Heart right ventricle (tissue), 16 donors: ENCODE measurements at regions not wholly inside any gene's neighbourhood (a gene's known extent, or its start where the extent isn't known, plus 50 kb on each side); places are given as distances from the start of the nearest gene placed in this dataset.
A peak's percentile ranks its signal among the peaks of the same experiment; 100 is the strongest.

Experiments used
- ATAC-seq, 8 donors: fragments of 200-7000 bp; cut with Tn5 transposase; one replicate each; pipeline ENCODE4 v1.9.1; 2020; ENCODE audit warnings: mild to moderate bottlenecking in 8 of 8, moderate library complexity in 8 of 8, moderate number of reproducible peaks in 1 of 8
- DNase-seq, 2 donors: peaks; one replicate each; pipeline ENCODE4 v3.0.0-alpha.2; 2020
- H3K27ac ChIP-seq, 10 donors: fragments of 200-600 bp; sonication (generic) in 2 of 10; one replicate each; pipeline versions ENCODE4 v1.5.0 to v1.8.0; 2020 to 2022; ENCODE audit warnings: mild to moderate bottlenecking in 3 of 10
- H3K27me3 ChIP-seq, 7 donors: fragments of 200-600 bp; one replicate each; pipeline ENCODE4 v1.8.0; 2021 to 2022; ENCODE audit warnings: mild to moderate bottlenecking in 2 of 7
- H3K36me3 ChIP-seq, 9 donors: fragments of 200-600 bp; sonication (generic) in 1 of 9; one replicate each; pipeline versions ENCODE4 v1.5.0 to v1.8.0; 2020 to 2022; ENCODE audit warnings: mild to moderate bottlenecking in 2 of 9
- H3K4me1 ChIP-seq, 9 donors: fragments of 200-600 bp; sonication (generic) in 1 of 9; one replicate each; pipeline versions ENCODE4 v1.5.0 to v1.8.0; 2020 to 2022; ENCODE audit warnings: mild to moderate bottlenecking in 4 of 9
- H3K4me3 ChIP-seq, 10 donors: fragments of 200-600 bp; sonication (generic) in 2 of 10; one replicate each; pipeline versions ENCODE4 v1.5.0 to v1.8.0; 2020 to 2022; ENCODE audit warnings: mild to moderate bottlenecking in 7 of 10, moderate library complexity in 2 of 10
- H3K9me3 ChIP-seq, 11 donors: fragments of 200-600 bp in 10 of 11; sonication (generic) in 2 of 11; one replicate each; pipeline versions ENCODE4 v1.5.0 to v1.8.0; 2013 to 2022; ENCODE audit warnings: mild to moderate bottlenecking in 2 of 11, control low read depth in 1 of 11, moderate library complexity in 1 of 11
- CTCF ChIP-seq, 9 donors: fragments of 200-600 bp; sonication (generic) in 2 of 9; IDR thresholded peaks; one replicate each; pipeline versions ENCODE4 v1.5.0 to v1.8.0; 2021 to 2022; ENCODE audit warnings: antibody characterized with exemption in 9 of 9, mild to moderate bottlenecking in 5 of 9, moderate library complexity in 1 of 9
- WGBS, 2 donors: extraction: QIAGEN DNeasy Blood & Tissue Kit; methylation state at CpG; one replicate each; pipeline ENCODE4 v1.1.7; 2013; ENCODE audit warnings: inconsistent platforms in 1 of 2; 5-methylcytosine and 5-hydroxymethylcytosine counted together
- intact Hi-C, 10 donors: fragments of 100-400 bp; cut with DNase I; formaldehyde crosslinking; loops; one replicate each; pipeline versions ENCODE4 v1.11.1 to v1.14.2; 2022
- donor health status: Arrhythmogenic right ventricular cardiomyopathy.
- donor health status: ischemic (EF 13 %, LVEDD 7.1; RV severe dilation, severe dysfunction).
- donor health status: healthy with polysubstance abuse.
- donor health status: DM: no; HTN: yes; CAD: no.
- donor health status: DM: no; HTN: no; CAD: no.
- donor health status: ischemic (EF 25% LVEDD 6.9; RV normal size, moderate dysfunction).
- donor health status: ischemic (EF 25% LVEDD 5.7; RV mildly dilated, moderate dysfunction).
- donor health status: healthy.
- donor health status: DM: yes; HTN: yes; CAD: no.
- donor health status: Ischemic cardiomyopathy.
- donor health status: ischemic (EF 35%, LVEDD 5.7; RV mildly dilated, moderate dysfunction).
- donor health status: nonischemic (EF 11% LVEDD 7.7; RV severe dilation, severe dysfunction).
- donor health status: DM: yes; HTN: yes; CAD: no.
- donor health status: PGD.
- donor health status: ischemic (EF 29% LVEDD 5.4; RV normal size, mild dysfunction).
- donor health status: nonischemic (EF 23%, LVEDD 6.1; RV moderate dilation, normal function).

GRCh38 chr22:23415490-23415851 is 164.6 kb downstream of the IGLL1 start:
- 64 to 67% methylated on average over 8 of the region's 8 CpGs for WGBS, 2 donors
- Histone ChIP-seq H3K4me3 (no peak overlapping the region), H3K27me3 (peaks cover 0 to 33% (median 0%) of the 10 kb centered on the region in 7 donors), H3K36me3 (no peaks in the 10 kb centered on the region), H3K4me1 (no peaks in the 10 kb centered on the region), H3K27ac (no peak overlapping the region), H3K9me3 (no peaks in the 10 kb centered on the region)
- ATAC-seq (no peak), DNase-seq (no peak)
- no peak for TF ChIP-seq CTCF (IDR thresholded peaks at IDR 0.05)
- intact Hi-C loops: no loop called here

- peak in 1 of 8 donors; percentile 30 for ATAC-seq
- Histone ChIP-seq H3K27ac (no peak overlapping the region), H3K4me1 (no peaks in the 10 kb centered on the region), H3K4me3 (no peak overlapping the region), H3K9me3 (no peaks in the 10 kb centered on the region), H3K36me3 (no peaks in the 10 kb centered on the region), H3K27me3 (peaks cover 0 to 33% (median 0%) of the 10 kb centered on the region in 7 donors)
- WGBS, 2 donors: 89 to 91% methylated on average over 37 to 38 of the region's 38 CpGs
- no peak for TF ChIP-seq CTCF (IDR thresholded peaks at IDR 0.05)
- intact Hi-C loops: no loop called here
- no peak for DNase-seq
Observed at GRCh38 chr22:23414727-23415489, 165.2 kb downstream of the IGLL1 start.

GRCh38 chr22:23411739-23412138 is 168.4 kb downstream of the IGLL1 start:
- H3K4me3 ChIP-seq: no peak overlapping the region
- no peak overlapping the region for H3K27ac ChIP-seq
- intact Hi-C loops: no loop called here
- no peak for ATAC-seq
- H3K9me3 ChIP-seq: no peaks in the 10 kb centered on the region
- H3K4me1 ChIP-seq: no peaks in the 10 kb centered on the region
- H3K36me3 ChIP-seq: no peaks in the 10 kb centered on the region
- no peak for DNase-seq
- no peak for TF ChIP-seq CTCF (IDR thresholded peaks at IDR 0.05)
- peaks cover 0 to 21% (median 0%) of the 10 kb centered on the region in 7 donors for H3K27me3 ChIP-seq

- no peak for TF ChIP-seq CTCF (IDR thresholded peaks at IDR 0.05)
- 92% methylated on average over 5 of the region's 5 CpGs for WGBS, 2 donors
- H3K27ac ChIP-seq: no peak overlapping the region
- ATAC-seq (no peak), DNase-seq (no peak)
- no peaks in the 10 kb centered on the region for H3K9me3 ChIP-seq
- H3K27me3 ChIP-seq: peaks cover 0 to 10% (median 0%) of the 10 kb centered on the region in 7 donors
- H3K4me3 ChIP-seq: no peak overlapping the region
- no peaks in the 10 kb centered on the region for H3K36me3 ChIP-seq
- H3K4me1 ChIP-seq: no peaks in the 10 kb centered on the region
- intact Hi-C loops: no loop called here
Observed at GRCh38 chr22:23410411-23410810, 169.7 kb downstream of the IGLL1 start.
